ENCODE measurements at regions not wholly inside any gene's neighbourhood (a gene's known extent, or its start where the extent isn't known, plus 50 kb on each side); places are given as distances from the start of the nearest gene placed in this dataset.

DNA sequence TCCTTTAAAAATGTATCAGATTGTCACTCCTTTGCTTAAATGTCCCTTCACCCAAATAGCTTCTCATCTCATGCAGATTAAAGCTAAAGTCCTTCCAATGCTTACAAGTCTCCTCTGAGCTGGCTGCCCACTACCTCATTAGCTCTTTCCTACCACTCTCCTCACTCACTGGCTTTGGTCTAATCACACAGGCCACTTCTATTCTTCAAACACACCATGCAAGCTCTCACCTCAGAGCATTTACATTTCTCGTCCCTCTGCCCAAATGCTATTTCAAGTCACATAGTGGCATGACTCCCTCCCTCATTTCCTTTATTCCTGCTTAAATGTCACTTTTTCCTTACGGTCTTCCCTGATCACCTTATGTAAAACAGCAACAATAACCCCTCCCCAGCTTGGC is 110.6 kb upstream of the CMC1 start:
- no peak overlapping the region for H2AFZ ChIP-seq
- intact Hi-C loops (cut with micrococcal nuclease; ENCODE audit: unreplicated experiment) = no loop called here
- H3K4me3 ChIP-seq = no peak overlapping the region
- H3K9me3 ChIP-seq (ENCODE audit: insufficient read depth, low read depth) = no peaks in the 10 kb centered on the region
- BruUV-seq (replicated peaks) = no TSS peak
- no peaks in the 10 kb centered on the region for H3K36me3 ChIP-seq (ENCODE audit: low read depth)
- H3F3A ChIP-seq (ENCODE audit: insufficient read depth, low read depth) = no peaks in the 10 kb centered on the region
- TF ChIP-seq, protein P1, sequence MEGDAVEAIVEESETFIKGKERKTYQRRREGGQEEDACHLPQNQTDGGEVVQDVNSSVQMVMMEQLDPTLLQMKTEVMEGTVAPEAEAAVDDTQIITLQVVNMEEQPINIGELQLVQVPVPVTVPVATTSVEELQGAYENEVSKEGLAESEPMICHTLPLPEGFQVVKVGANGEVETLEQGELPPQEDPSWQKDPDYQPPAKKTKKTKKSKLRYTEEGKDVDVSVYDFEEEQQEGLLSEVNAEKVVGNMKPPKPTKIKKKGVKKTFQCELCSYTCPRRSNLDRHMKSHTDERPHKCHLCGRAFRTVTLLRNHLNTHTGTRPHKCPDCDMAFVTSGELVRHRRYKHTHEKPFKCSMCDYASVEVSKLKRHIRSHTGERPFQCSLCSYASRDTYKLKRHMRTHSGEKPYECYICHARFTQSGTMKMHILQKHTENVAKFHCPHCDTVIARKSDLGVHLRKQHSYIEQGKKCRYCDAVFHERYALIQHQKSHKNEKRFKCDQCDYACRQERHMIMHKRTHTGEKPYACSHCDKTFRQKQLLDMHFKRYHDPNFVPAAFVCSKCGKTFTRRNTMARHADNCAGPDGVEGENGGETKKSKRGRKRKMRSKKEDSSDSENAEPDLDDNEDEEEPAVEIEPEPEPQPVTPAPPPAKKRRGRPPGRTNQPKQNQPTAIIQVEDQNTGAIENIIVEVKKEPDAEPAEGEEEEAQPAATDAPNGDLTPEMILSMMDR (conservative IDR thresholded peaks at IDR 0.05) = no peak
- TF ChIP-seq EZH2 (IDR thresholded peaks at IDR 0.05; ENCODE audit: low read depth) = no peak
- H3K79me2 ChIP-seq (ENCODE audit: low read depth) = no peaks in the 10 kb centered on the region
- no peaks in the 10 kb centered on the region for H4K20me1 ChIP-seq (ENCODE audit: insufficient read depth)
- no peak for DNase-seq
- no peaks in the 10 kb centered on the region for H3K27me3 ChIP-seq (ENCODE audit: insufficient read depth, low read depth)
- H3K4me2 ChIP-seq = no peak overlapping the region
- ChIA-PET CTCF (no interaction called here), POLR2A (ENCODE audit: unreplicated experiment) (interaction anchor here (0.7 kb wide), 1 partner anchor 1482 kb away, joined by 3 read pairs; no protein-coding TSS in a partner anchor)
- H3K27ac ChIP-seq = no peak overlapping the region
- no peaks in the 10 kb centered on the region for H3K4me1 ChIP-seq (replicated peaks; ENCODE audit: insufficient read depth)
- H3K9me2 ChIP-seq (ENCODE audit: insufficient read depth) = no peaks in the 10 kb centered on the region; the same call in 1 of the 2 replicates

GRCh38 chr3:28132941-28133340 is 108.5 kb upstream of the CMC1 start:
- Histone ChIP-seq H3K9me2 (ENCODE audit: insufficient read depth) (no peaks in the 10 kb centered on the region), H3K27ac (no peak overlapping the region), H3K27me3 (ENCODE audit: insufficient read depth, low read depth) (no peaks in the 10 kb centered on the region), H3K4me3 (no peak overlapping the region), H3K79me2 (ENCODE audit: low read depth) (no peaks in the 10 kb centered on the region), H2AFZ (no peak overlapping the region), H3K4me2 (no peak overlapping the region), H3K36me3 (ENCODE audit: low read depth) (no peaks in the 10 kb centered on the region), H4K20me1 (ENCODE audit: insufficient read depth) (no peaks in the 10 kb centered on the region), H3K4me1 (replicated peaks; ENCODE audit: insufficient read depth) (no peaks in the 10 kb centered on the region), H3F3A (ENCODE audit: insufficient read depth, low read depth) (no peaks in the 10 kb centered on the region), H3K9me3 (ENCODE audit: insufficient read depth, low read depth) (no peaks in the 10 kb centered on the region)
- CTCF ChIA-PET = no interaction called here
- no peak for DNase-seq
- intact Hi-C loops (cut with micrococcal nuclease; ENCODE audit: unreplicated experiment) = no loop called here
- BruUV-seq (replicated peaks) = no TSS peak
- TF ChIP-seq, protein P1 (conservative IDR thresholded peaks at IDR 0.05) = no peak
- no peak for TF ChIP-seq EZH2 (IDR thresholded peaks at IDR 0.05; ENCODE audit: low read depth)
- POLR2A ChIA-PET (ENCODE audit: unreplicated experiment) = no interaction called here

DNA sequence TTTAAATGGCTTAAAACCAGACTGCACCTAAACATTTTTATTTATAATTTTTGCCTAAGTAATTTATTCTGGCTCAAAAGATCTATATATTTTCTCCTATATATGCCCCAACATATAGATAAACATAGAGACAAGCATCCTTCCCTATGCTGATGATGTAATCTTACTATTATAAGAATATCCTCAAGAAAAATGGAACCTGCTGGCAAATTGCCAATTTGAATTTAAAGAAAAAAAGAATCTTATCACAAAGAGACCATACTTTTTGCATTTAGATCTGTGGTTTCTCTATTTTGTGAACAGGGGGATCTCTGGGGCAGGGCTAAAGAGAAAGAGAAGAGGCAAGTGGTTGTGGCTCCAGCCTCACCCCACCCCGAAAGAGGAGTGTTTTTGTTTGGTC is 107.2 kb upstream of the CMC1 start:
- BruUV-seq (replicated peaks) = no TSS peak
- Histone ChIP-seq H2AFZ (no peak overlapping the region), H3K4me2 (no peak overlapping the region), H3K27ac (no peak overlapping the region), H4K20me1 (ENCODE audit: insufficient read depth) (no peaks in the 10 kb centered on the region), H3K36me3 (ENCODE audit: low read depth) (no peaks in the 10 kb centered on the region), H3K79me2 (ENCODE audit: low read depth) (no peaks in the 10 kb centered on the region), H3K9me3 (ENCODE audit: insufficient read depth, low read depth) (no peaks in the 10 kb centered on the region), H3F3A (ENCODE audit: insufficient read depth, low read depth) (no peaks in the 10 kb centered on the region), H3K27me3 (ENCODE audit: insufficient read depth, low read depth) (no peaks in the 10 kb centered on the region), H3K4me1 (replicated peaks; ENCODE audit: insufficient read depth) (no peaks in the 10 kb centered on the region), H3K9me2 (ENCODE audit: insufficient read depth) (no peaks in the 10 kb centered on the region), H3K4me3 (no peak overlapping the region)
- TF ChIP-seq EZH2 (IDR thresholded peaks at IDR 0.05; ENCODE audit: low read depth) = no peak
- TF ChIP-seq, protein P1 (conservative IDR thresholded peaks at IDR 0.05) = no peak
- ChIA-PET CTCF (no interaction called here), POLR2A (ENCODE audit: unreplicated experiment) (no interaction called here)
- intact Hi-C loops (cut with micrococcal nuclease; ENCODE audit: unreplicated experiment) = no loop called here
- DNase-seq = no peak
